Kidney (tissue), 13 donors: ENCODE measurements at regions not wholly inside any gene's neighbourhood (a gene's known extent, or its start where the extent isn't known, plus 50 kb on each side); places are given as distances from the start of the nearest gene placed in this dataset.

Experiments used
- DNase-seq, 5 donors: peaks; one replicate each; pipeline ENCODE4 v3.0.0-alpha.2; 2013 to 2020
- FAIRE-seq: peaks from 2 replicates; lab custom pipeline; 2012; peaks lifted over from hg19 to GRCh38; lab: Jason Lieb, UNC
- H3K27ac ChIP-seq, 2 donors: one replicate each; pipeline ENCODE4 v1.7.0; 2013; ENCODE audit warnings: low read depth in 2 of 2, low read length in 2 of 2, inconsistent platforms in 1 of 2
- H3K27me3 ChIP-seq: one replicate; pipeline ENCODE4 v1.7.1; 2013; ENCODE audit warnings: low read length, inconsistent platforms; ENCODE audit not compliant: control insufficient read depth, insufficient read depth
- H3K36me3 ChIP-seq, 3 donors: one replicate each; pipeline versions ENCODE4 v1.7.0 to v1.7.1; 2013; ENCODE audit warnings: low read length in 3 of 3, control low read depth in 1 of 3, inconsistent platforms in 1 of 3; ENCODE audit not compliant: insufficient read depth in 3 of 3, control insufficient read depth in 2 of 3
- H3K4me1 ChIP-seq, 3 donors: one replicate each; pipeline versions ENCODE4 v1.7.0 to v1.7.1; 2013; ENCODE audit warnings: low read length in 3 of 3, inconsistent platforms in 1 of 3, low read depth in 1 of 3; ENCODE audit not compliant: control insufficient read depth in 2 of 3, insufficient read depth in 2 of 3
- H3K4me3 ChIP-seq, 3 donors: one replicate each; pipeline versions ENCODE4 v1.7.0 to v1.8.1; 2013; ENCODE audit warnings: low read length in 3 of 3, control low read depth in 1 of 3, inconsistent platforms in 1 of 3
- H3K9ac ChIP-seq, 3 donors: one replicate each; pipeline versions ENCODE4 v1.7.0 to v1.7.1; 2013; ENCODE audit warnings: low read length in 3 of 3, control low read depth in 1 of 3, inconsistent platforms in 1 of 3
- H3K9me3 ChIP-seq, 3 donors: one replicate each; pipeline versions ENCODE4 v1.7.0 to v1.7.1; 2013; ENCODE audit warnings: low read length in 3 of 3, control low read depth in 1 of 3, inconsistent platforms in 1 of 3; ENCODE audit not compliant: control insufficient read depth in 2 of 3, insufficient read depth in 1 of 3
- CTCF ChIP-seq: IDR thresholded peaks from 3 replicates; pipeline ENCODE4 v1.5.1; 2012; ENCODE audit warnings: mild to moderate bottlenecking, moderate library complexity, borderline replicate concordance; ENCODE audit not compliant: insufficient read depth; ENCODE audit errors: extremely low read depth
- intact Hi-C: fragments of 100-400 bp; cut with DNase I; formaldehyde crosslinking; loops from one replicate; pipeline ENCODE4 v1.11.1; 2022
- donor health status: control.
- donor health status: control.
- donor health status: control.
- donor health status: control.
- donor health status: control.
- donor health status: DM: yes; HTN: yes; CAD: no.
- donor health status: Normal renal cell carcinoma (clear cell type).

- Histone ChIP-seq H3K36me3 (no peaks in the 10 kb centered on the region), H3K4me1 (peaks cover 0 to 5% (median 4%) of the 10 kb centered on the region in 3 donors), H3K27me3 (no peaks in the 10 kb centered on the region), H3K4me3 (no peak overlapping the region), H3K9me3 (no peaks in the 10 kb centered on the region), H3K9ac (no peak overlapping the region), H3K27ac (no peak overlapping the region)
- no peak for TF ChIP-seq CTCF
- intact Hi-C loops = no loop called here
- no peak for FAIRE-seq
- no peak for DNase-seq
Observed at GRCh38 chr6:113600551-113601339, 256.4 kb upstream of the MARCKS start.

- no peaks in the 10 kb centered on the region for H3K4me1 ChIP-seq
- H3K27ac ChIP-seq = no peak overlapping the region
- H3K9ac ChIP-seq = no peak overlapping the region
- DNase-seq (no peak), FAIRE-seq (no peak)
- H3K4me3 ChIP-seq = no peak overlapping the region
- intact Hi-C loops = no loop called here
- H3K27me3 ChIP-seq = no peaks in the 10 kb centered on the region
- peaks cover 0 to 3% (median 0%) of the 10 kb centered on the region in 3 donors for H3K9me3 ChIP-seq
- no peaks in the 10 kb centered on the region for H3K36me3 ChIP-seq
- TF ChIP-seq CTCF = no peak
Observed at GRCh38 chr6:113607821-113608545, 249.2 kb upstream of the MARCKS start.

GRCh38 chr6:113610377-113610988 is 246.7 kb upstream of the MARCKS start:
- Histone ChIP-seq H3K27ac (no peak overlapping the region), H3K4me3 (no peak overlapping the region), H3K9ac (no peak overlapping the region), H3K9me3 (peaks cover 0 to 6% (median 0%) of the 10 kb centered on the region in 3 donors), H3K36me3 (no peaks in the 10 kb centered on the region), H3K27me3 (no peaks in the 10 kb centered on the region), H3K4me1 (no peaks in the 10 kb centered on the region)
- intact Hi-C loops = no loop called here
- no peak for TF ChIP-seq CTCF
- DNase-seq (no peak), FAIRE-seq (no peak)
